ENCODE measurements at regions not wholly inside any gene's neighbourhood (a gene's known extent, or its start where the extent isn't known, plus 50 kb on each side); places are given as distances from the start of the nearest gene placed in this dataset.

GRCh38 chr16:82282662-82283061 lies 112.6 kb upstream of the MPHOSPH6 start:
- TF ChIP-seq CTCF (IDR thresholded peaks at IDR 0.05) (no peak), RCOR1 (IDR thresholded peaks at IDR 0.05; ENCODE audit: low read length) (no peak)

Measured in SK-N-SH (cell line).